Hepatocyte (in vitro differentiated cells): ENCODE measurements at regions not wholly inside any gene's neighbourhood (a gene's known extent, or its start where the extent isn't known, plus 50 kb on each side); places are given as distances from the start of the nearest gene placed in this dataset.

Experiments used
- CTCF ChIP-seq: fragments of 200-600 bp; sonication (generic); IDR thresholded peaks from 2 replicates; pipeline ENCODE4 v1.5.1; 2016; ENCODE audit warnings: antibody characterized with exemption, mild to moderate bottlenecking; ENCODE audit not compliant: poor library complexity
- EZH2 ChIP-seq: fragments of 200-600 bp; sonication (generic); IDR thresholded peaks from 2 replicates; pipeline ENCODE4 v1.6.1; 2016; ENCODE audit warnings: antibody characterized with exemption, mild to moderate bottlenecking, borderline replicate concordance
- EZH2phosphoT487 ChIP-seq: fragments of 200-600 bp; sonication (generic); IDR thresholded peaks from one replicate; pipeline ENCODE4 v1.6.1; 2018; ENCODE audit warnings: antibody characterized with exemption, mild to moderate bottlenecking, low read depth, moderate library complexity; ENCODE audit not compliant: unreplicated experiment, severe bottlenecking

GRCh38 chr1:238914346-238914745 lies 472.0 kb upstream of the CHRM3 start:
- TF ChIP-seq CTCF (no peak), EZH2 (no peak), EZH2phosphoT487 (no peak)
